ENCODE measurements at regions not wholly inside any gene's neighbourhood (a gene's known extent, or its start where the extent isn't known, plus 50 kb on each side); places are given as distances from the start of the nearest gene placed in this dataset.

DNA sequence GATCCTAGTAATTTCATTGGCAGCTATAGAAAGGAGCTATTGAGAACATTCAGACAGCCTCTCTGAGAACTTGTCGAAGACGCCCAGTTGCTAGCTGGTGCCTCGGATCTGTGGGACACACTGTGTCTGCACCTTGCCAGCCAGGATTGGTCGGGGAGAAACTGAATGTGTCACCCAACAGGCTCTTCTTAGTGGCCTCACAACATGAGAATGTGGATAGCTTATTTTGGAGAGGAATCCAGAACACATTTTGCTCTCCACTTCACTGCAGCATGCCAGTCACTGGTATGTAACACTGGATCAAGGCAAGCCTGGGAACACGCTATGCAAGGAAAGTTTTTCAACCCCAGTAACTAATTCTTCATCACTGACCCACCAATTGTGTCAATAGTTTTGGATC, 89.5 kb upstream of the TRPC3 start:
- intact Hi-C loops (cut with DNase I) = no loop called here

GRCh38 chr4:122038896-122039295, 87.0 kb upstream of the TRPC3 start:
- no peak for DNase-seq
- Histone ChIP-seq H3K4me3 (no peak overlapping the region), H3K9me3 (no peaks in the 10 kb centered on the region), H3K27me3 (no peaks in the 10 kb centered on the region), H3K27ac (no peak overlapping the region), H3K36me3 (no peaks in the 10 kb centered on the region), H3K4me1 (peaks cover 0 to 9% (median 0%) of the 10 kb centered on the region in 12 donors)
- no peak for ATAC-seq
- WGBS, 4 donors = 7 to 42% (median 39%) methylated on average over 2 of the region's 2 CpGs
- TF ChIP-seq, protein P1, sequence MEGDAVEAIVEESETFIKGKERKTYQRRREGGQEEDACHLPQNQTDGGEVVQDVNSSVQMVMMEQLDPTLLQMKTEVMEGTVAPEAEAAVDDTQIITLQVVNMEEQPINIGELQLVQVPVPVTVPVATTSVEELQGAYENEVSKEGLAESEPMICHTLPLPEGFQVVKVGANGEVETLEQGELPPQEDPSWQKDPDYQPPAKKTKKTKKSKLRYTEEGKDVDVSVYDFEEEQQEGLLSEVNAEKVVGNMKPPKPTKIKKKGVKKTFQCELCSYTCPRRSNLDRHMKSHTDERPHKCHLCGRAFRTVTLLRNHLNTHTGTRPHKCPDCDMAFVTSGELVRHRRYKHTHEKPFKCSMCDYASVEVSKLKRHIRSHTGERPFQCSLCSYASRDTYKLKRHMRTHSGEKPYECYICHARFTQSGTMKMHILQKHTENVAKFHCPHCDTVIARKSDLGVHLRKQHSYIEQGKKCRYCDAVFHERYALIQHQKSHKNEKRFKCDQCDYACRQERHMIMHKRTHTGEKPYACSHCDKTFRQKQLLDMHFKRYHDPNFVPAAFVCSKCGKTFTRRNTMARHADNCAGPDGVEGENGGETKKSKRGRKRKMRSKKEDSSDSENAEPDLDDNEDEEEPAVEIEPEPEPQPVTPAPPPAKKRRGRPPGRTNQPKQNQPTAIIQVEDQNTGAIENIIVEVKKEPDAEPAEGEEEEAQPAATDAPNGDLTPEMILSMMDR (IDR thresholded peaks at IDR 0.05) = no peak
- TF ChIP-seq POLR2A (IDR thresholded peaks at IDR 0.05) = no peak
- intact Hi-C loops (cut with DNase I) = no loop called here

More for the DNA sequence above, 89.5 kb upstream of the TRPC3 start:
- Histone ChIP-seq H3K27ac (peak overlapping the region in 2 of 12 donors; percentile 15 to 31), H3K4me1 (peaks cover 0 to 9% (median 0%) of the 10 kb centered on the region in 12 donors), H3K36me3 (no peaks in the 10 kb centered on the region), H3K27me3 (no peaks in the 10 kb centered on the region), H3K4me3 (no peak overlapping the region), H3K9me3 (peaks cover 0 to 13% (median 0%) of the 10 kb centered on the region in 12 donors)
- TF ChIP-seq, protein P1 (IDR thresholded peaks at IDR 0.05) = no peak
- no peak for TF ChIP-seq POLR2A (IDR thresholded peaks at IDR 0.05)
- peak; percentile 28 to 96 (median 67) for ATAC-seq
- DNase-seq = peak in 3 of 5 donors; percentile 24 to 32 (median 30)
- WGBS, 4 donors = 31 to 54% (median 47%) methylated on average over 5 of the region's 5 CpGs

GRCh38 chr4:122034619-122035018, 82.8 kb upstream of the TRPC3 start:
- H3K27ac ChIP-seq = no peak overlapping the region
- 70 to 79% (median 75%) methylated on average over 1 of the region's 1 CpG for WGBS, 4 donors
- TF ChIP-seq, protein P1 (IDR thresholded peaks at IDR 0.05) = no peak
- TF ChIP-seq POLR2A (IDR thresholded peaks at IDR 0.05) = no peak
- intact Hi-C loops (cut with DNase I) = no loop called here
- no peaks in the 10 kb centered on the region for H3K4me1 ChIP-seq
- H3K27me3 ChIP-seq = no peaks in the 10 kb centered on the region
- H3K9me3 ChIP-seq = peaks cover 0 to 15% (median 0%) of the 10 kb centered on the region in 12 donors
- H3K4me3 ChIP-seq = no peak overlapping the region
- ATAC-seq = no peak
- DNase-seq = no peak
- H3K36me3 ChIP-seq = no peaks in the 10 kb centered on the region

- no peak overlapping the region for H3K27ac ChIP-seq
- no peaks in the 10 kb centered on the region for H3K36me3 ChIP-seq
- intact Hi-C loops (cut with DNase I) = no loop called here
- peaks cover 0 to 18% (median 0%) of the 10 kb centered on the region in 12 donors for H3K9me3 ChIP-seq
- no peaks in the 10 kb centered on the region for H3K4me1 ChIP-seq
- no peak for ATAC-seq
- no peak overlapping the region for H3K4me3 ChIP-seq
- WGBS, 4 donors = 72 to 83% (median 79%) methylated on average over 2 of the region's 2 CpGs
- TF ChIP-seq, protein P1 (IDR thresholded peaks at IDR 0.05) = no peak
- TF ChIP-seq POLR2A (IDR thresholded peaks at IDR 0.05) = no peak
- no peak for DNase-seq
- H3K27me3 ChIP-seq = no peaks in the 10 kb centered on the region
These were observed 75.3 kb upstream of the TRPC3 start for GRCh38 chr4:122027203-122027602.

Measured in heart left ventricle (tissue), 16 donors.